Muscle of leg (tissue), 3 donors: ENCODE measurements at regions not wholly inside any gene's neighbourhood (a gene's known extent, or its start where the extent isn't known, plus 50 kb on each side); places are given as distances from the start of the nearest gene placed in this dataset.
A peak's percentile ranks its signal among the peaks of the same experiment; 100 is the strongest.

ENCODE experiments used
- DNase-seq: peaks from one replicate; pipeline ENCODE4 v3.0.0; 2013
- H3K27ac ChIP-seq: one replicate; pipeline ENCODE4 v1.5.1; 2013; ENCODE audit warnings: mild to moderate bottlenecking, low read length, control low read depth
- H3K27me3 ChIP-seq: one replicate; pipeline ENCODE4 v1.6.1; 2013; ENCODE audit warnings: low read length; ENCODE audit not compliant: control insufficient read depth, insufficient read depth
- H3K36me3 ChIP-seq: one replicate; pipeline ENCODE4 v1.6.1; 2013; ENCODE audit warnings: low read length; ENCODE audit not compliant: control insufficient read depth, insufficient read depth
- H3K4me1 ChIP-seq: one replicate; pipeline ENCODE4 v1.6.1; 2013; ENCODE audit warnings: low read length; ENCODE audit not compliant: control insufficient read depth, insufficient read depth
- H3K4me3 ChIP-seq: one replicate; pipeline ENCODE4 v1.5.1; 2013; ENCODE audit warnings: low read length, control low read depth
- H3K9me3 ChIP-seq: replicated peaks from 2 replicates; pipeline ENCODE4 v1.6.1; 2013; ENCODE audit warnings: low read depth, low read length; ENCODE audit not compliant: control insufficient read depth
- WGBS: methylation state at CpG from one replicate; pipeline ENCODE4 v1.1.5; 2013; ENCODE audit warnings: missing lambda C conversion rate; ENCODE audit not compliant: insufficient coverage; 5-methylcytosine and 5-hydroxymethylcytosine counted together

DNA sequence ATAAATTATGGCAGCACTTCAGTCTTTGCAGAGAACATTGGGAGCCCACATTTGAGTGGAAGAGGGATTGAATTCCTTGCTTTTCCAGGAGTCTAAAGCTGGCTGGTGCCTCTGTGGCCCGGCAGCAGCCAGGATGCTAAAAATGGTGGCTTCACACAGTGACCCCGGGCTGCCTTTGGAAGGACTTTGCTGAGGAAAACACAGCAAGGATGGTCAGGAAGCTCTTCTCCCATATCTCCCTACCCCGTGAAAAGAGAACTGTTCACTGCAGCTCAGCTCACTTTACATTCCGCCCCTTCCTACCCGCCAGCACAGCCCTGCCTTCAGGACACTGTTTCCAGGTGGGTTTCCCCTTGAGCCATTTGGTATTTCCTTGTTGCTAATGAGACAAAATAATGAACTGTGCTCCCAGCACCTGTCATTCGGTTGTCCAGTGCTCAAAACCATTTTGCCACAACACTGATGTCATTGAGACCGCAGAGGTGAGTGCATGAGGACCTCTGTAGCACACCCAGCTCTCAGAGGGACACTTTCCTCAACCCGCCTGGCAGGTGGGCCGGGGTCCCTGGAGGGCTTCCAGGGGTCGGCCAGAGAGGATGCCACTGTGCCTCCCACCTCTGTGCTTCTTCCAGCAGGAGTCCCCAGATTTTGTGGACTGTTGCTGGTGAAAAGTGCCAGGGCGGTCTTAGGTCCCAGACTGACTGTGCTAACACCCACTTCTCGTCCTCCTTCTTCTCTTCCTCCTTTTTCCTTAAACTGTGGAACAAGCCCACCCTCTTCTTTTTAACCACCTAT, 255.7 kb upstream of the PPP2R2D start:
- 66% methylated on average over 10 of the region's 12 CpGs for WGBS
- H3K27ac ChIP-seq = peak overlapping the region; percentile 68
- H3K36me3 ChIP-seq = no peaks in the 10 kb centered on the region
- H3K4me3 ChIP-seq = no peak overlapping the region
- H3K9me3 ChIP-seq = peaks cover 2% of the 10 kb centered on the region
- no peak for DNase-seq
- H3K27me3 ChIP-seq = peaks cover 8% of the 10 kb centered on the region
- H3K4me1 ChIP-seq = peaks cover 8% of the 10 kb centered on the region

DNA sequence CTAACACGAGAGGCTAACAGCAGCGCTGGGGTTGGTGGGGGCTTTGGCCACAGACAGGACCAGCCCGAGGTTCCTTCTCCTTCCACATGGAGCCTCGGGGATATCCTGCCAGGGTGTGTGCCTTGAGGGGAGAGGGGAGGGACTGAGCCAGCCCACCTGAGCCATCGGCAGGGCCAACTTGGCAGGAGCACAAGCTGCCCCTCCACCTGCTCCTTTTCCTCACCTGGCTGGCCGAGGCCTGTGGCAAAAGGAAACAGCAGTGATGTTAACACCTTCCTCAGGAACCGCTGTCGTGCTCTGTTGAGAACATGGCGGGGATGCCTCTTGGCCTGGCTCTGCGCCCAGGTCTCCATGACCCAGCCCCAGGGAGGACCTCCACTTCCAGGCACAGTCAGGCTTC, 255.1 kb upstream of the PPP2R2D start:
- no peak overlapping the region for H3K4me3 ChIP-seq
- peaks cover 2% of the 10 kb centered on the region for H3K9me3 ChIP-seq
- H3K27ac ChIP-seq = no peak overlapping the region
- H3K4me1 ChIP-seq = peaks cover 11% of the 10 kb centered on the region
- no peaks in the 10 kb centered on the region for H3K36me3 ChIP-seq
- H3K27me3 ChIP-seq = peaks cover 14% of the 10 kb centered on the region
- 88% methylated on average over 4 of the region's 10 CpGs for WGBS
- no peak for DNase-seq

DNA sequence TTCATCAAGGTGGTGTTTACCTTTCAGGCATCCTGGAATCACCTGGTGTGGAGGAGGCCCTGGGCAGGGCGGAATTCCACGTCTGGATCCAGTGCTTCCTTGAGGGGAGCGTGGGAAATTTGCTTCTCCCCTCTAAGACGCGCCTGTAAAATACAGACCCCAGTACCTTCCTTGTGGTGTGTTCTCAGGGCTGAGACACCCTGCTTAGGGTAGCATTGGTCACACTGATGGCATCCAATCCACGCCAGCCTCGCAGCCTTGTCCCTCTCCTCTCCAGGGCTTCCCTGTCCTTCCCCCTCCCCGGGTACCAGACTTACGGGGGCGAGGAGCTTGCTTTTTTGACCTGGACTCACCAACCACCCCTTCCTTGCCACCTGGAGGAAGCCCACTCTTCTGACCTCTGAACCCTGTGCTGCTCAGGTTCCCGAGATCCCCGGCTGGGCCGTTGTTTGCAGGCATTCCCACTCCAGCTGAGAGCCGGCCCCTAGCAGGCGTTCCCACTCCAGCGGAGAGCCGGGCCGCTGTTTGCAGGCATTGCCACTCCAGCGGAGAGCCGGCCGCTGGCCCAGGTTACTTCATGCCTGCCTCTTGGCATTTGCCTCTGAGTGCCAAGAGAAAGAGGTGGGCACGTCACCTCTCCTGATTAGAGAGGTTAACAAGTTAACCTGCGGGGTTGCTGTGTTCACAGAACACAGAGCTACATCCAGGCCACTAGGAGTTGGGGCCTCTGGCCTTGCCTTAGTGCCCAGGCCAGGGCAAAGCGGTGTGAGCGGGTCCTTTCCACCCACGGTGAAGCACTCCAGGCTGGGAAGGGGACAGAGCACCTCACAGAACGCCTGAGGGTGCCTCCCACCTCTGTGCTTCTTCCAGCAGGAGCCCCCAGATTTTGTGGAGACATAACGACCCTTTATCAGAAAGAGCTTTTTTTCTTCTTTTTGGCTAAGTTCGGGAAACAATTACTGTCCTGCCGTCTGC, 254.0 kb upstream of the PPP2R2D start:
- no peak overlapping the region for H3K4me3 ChIP-seq
- no peak for DNase-seq
- H3K4me1 ChIP-seq = peaks cover 16% of the 10 kb centered on the region
- H3K27ac ChIP-seq = no peak overlapping the region
- H3K27me3 ChIP-seq = peaks cover 24% of the 10 kb centered on the region
- no peaks in the 10 kb centered on the region for H3K9me3 ChIP-seq
- 71% methylated on average over 26 of the region's 30 CpGs for WGBS
- H3K36me3 ChIP-seq = no peaks in the 10 kb centered on the region

DNA sequence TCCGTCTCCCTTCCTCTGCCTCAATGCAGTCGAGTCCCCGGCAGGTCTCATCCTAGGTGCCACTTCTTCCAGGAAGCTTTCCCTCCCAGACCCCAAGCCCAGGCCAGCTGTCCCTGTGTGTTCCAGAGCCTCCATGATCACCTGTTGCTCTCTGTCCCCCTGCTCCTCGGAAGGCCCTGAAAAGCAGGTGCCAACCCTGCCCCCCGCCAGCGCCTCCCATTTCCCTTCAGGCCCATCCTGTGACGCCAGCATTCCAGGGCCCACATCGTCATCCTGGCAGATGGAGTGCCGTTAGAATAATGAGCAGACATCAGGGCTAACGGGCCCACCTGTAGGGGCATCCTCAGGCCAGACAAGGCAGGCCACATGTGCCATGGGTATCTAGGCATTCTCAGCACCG, 253.0 kb upstream of the PPP2R2D start:
- H3K4me3 ChIP-seq = no peak overlapping the region
- peaks cover 24% of the 10 kb centered on the region for H3K4me1 ChIP-seq
- H3K27me3 ChIP-seq = peaks cover 34% of the 10 kb centered on the region
- H3K36me3 ChIP-seq = no peaks in the 10 kb centered on the region
- no peak for DNase-seq
- H3K27ac ChIP-seq = no peak overlapping the region
- no peaks in the 10 kb centered on the region for H3K9me3 ChIP-seq
- WGBS = 68% methylated on average over 8 of the region's 11 CpGs

DNA sequence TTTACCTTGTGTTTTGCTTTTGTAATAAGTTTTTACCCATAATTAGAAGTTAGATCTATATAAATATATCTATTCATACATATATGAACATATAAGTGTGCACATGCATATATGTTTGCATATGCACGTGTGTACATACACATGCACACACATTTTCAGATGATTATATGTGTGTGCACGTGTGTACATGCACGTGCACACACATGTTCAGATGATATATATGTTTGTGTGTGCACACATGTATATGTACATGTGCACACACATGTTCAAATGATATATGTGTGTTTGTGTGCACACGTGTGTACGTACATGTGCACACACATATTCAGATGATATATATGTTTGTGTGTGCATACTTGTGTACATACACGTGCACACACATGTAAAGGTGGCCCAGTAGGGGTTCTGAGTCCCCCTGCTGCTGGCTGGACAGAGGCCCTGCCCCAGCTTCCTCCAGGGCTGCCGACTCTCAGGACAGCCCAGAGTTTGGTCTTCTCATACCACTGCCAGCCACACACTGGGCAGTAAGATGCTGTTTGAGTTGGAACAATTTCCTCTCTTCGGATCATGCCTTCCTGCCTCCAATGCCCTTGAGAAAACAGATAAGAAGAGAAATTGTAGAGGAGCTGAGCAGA, 252.3 kb upstream of the PPP2R2D start:
- no peak for DNase-seq
- peaks cover 30% of the 10 kb centered on the region for H3K4me1 ChIP-seq
- H3K27me3 ChIP-seq = peaks cover 39% of the 10 kb centered on the region
- WGBS = 80% methylated on average over 1 of the region's 8 CpGs
- H3K9me3 ChIP-seq = no peaks in the 10 kb centered on the region
- H3K36me3 ChIP-seq = no peaks in the 10 kb centered on the region
- no peak overlapping the region for H3K4me3 ChIP-seq
- no peak overlapping the region for H3K27ac ChIP-seq

DNA sequence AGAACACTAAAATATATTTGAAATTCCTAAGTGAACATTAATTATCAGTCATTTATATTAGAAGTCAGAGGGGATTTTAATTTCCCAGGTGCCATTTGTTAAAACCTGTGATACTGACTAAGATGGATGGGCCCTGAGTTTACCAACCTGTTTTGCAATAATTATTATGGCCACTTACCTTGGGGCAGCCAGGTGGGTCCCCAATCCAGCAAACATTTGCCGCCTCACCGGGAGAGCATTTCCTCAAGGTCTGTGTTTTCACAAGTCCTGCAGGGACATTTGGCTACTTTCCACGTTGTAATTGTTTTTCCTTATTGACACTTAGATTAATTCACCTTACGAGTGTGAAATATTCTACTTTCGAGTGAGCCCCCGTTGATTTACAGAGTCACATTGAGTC, 251.2 kb upstream of the PPP2R2D start:
- no peak overlapping the region for H3K27ac ChIP-seq
- H3K27me3 ChIP-seq = peaks cover 39% of the 10 kb centered on the region
- H3K36me3 ChIP-seq = no peaks in the 10 kb centered on the region
- 81% methylated on average over 4 of the region's 6 CpGs for WGBS
- no peak for DNase-seq
- peaks cover 31% of the 10 kb centered on the region for H3K4me1 ChIP-seq
- no peak overlapping the region for H3K4me3 ChIP-seq
- no peaks in the 10 kb centered on the region for H3K9me3 ChIP-seq

DNA sequence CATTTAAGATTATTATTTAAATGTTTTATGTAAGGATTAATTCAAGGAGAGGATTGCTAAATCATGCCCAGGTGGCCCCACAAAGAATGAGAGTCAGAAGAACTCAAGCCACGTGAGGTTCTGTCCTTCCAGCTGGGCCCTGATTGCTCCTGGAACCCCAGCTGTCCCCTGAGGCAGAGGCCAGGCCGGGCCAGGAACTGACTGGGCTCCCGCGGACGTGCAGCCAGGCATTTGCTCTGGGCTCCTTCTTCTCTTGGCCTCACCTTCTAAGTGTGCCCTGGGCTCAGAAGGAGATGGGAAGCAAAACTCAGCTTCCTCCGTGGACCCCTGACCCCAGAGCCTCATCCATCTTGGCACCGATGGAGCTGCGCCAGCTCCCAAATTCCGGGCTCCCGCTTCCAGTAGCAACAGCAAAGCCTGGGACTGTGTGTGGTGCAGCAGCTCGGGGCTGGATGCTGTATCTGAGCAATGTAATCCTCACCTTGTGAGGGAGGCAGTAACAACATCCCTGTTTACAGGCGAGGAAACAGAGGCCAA, 250.6 kb upstream of the PPP2R2D start:
- Histone ChIP-seq H3K4me3 (no peak overlapping the region), H3K36me3 (no peaks in the 10 kb centered on the region), H3K9me3 (no peaks in the 10 kb centered on the region), H3K27me3 (peaks cover 39% of the 10 kb centered on the region), H3K27ac (no peak overlapping the region), H3K4me1 (peaks cover 32% of the 10 kb centered on the region)
- WGBS = 30% methylated on average over 8 of the region's 12 CpGs
- peak; percentile 30 for DNase-seq

DNA sequence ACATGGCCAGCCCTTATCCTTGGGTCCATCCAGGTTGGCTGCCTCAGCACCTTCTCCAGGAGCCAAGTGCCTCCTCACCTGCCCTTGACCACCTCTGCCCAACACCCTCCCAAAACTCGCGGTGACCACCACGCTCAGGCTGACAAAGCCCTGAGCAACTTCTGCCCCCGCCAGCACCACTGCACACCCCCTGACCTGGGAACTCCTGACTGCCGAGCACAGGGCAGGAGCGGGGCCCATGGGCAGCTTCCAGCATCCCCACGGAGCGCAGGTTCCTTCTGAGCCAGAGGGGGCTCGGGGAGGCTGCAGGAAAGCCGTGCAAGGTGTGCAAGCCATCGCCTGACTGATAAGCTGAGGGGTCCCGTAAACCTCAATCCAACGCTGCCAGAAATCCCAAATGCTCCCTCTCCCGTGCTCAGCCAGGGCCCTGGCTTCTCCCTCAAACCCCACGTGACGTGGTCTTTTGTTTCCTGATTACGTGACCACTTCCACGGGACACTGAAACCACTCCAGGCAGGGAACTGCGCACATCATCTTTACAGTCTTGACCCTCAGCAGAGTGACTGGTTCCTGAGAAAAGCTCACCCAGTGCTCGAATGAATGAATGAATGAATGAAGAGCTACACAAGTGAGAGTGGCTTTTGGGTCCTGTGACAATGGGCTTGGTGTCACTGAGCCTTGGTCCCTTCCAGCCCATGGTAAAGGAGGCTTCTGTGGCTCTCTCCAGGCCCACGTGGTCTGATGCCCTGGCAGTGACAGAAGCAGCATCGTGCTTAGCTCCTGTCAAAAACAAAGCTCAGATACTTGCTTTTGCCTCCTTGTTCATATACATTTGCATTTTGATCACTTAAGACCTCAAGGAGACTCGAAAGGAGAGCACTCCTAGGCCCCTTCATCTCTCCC, 249.8 kb upstream of the PPP2R2D start:
- Histone ChIP-seq H3K9me3 (no peaks in the 10 kb centered on the region), H3K27ac (no peak overlapping the region), H3K4me1 (peaks cover 34% of the 10 kb centered on the region), H3K27me3 (peaks cover 39% of the 10 kb centered on the region), H3K4me3 (no peak overlapping the region), H3K36me3 (no peaks in the 10 kb centered on the region)
- 72% methylated on average over 22 of the region's 23 CpGs for WGBS
- DNase-seq = no peak

DNA sequence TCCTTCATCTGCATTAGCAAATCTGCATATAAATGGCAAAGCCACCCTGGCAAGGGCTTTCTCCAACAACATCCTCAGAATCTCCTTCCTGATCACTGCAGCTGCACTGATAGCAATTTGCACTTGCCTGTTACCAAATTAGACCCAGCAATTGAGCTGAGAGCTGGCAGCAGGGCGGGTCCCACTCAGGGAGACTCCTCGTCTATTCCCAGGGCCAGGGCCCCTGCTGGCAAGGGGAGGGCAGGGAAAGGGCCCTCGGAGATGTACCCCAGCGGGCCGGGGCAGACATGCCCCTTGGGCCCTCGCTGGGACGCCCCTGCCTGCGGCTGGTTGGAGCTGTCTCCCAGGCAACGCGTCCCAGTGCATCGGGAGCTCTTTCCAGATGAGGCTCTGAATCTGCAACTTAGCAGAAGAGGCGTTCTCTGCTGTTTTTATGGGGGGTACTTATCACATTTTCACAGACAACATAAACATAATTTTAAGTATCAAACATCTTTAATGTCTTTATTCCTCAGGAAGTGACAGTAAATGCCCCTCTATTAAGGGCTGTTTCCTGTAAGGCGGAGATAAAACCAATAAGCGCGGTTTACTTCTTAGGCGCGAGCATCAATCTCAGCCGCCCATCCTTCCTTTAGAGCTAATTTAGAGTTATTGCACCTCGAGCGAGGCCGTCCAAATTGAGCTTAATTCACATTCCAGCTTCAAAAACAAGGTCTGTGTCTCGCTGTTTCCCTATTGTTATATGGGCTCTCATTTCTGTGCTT, 249.0 kb upstream of the PPP2R2D start:
- Histone ChIP-seq H3K4me3 (no peak overlapping the region), H3K4me1 (peaks cover 34% of the 10 kb centered on the region), H3K36me3 (no peaks in the 10 kb centered on the region), H3K9me3 (no peaks in the 10 kb centered on the region), H3K27me3 (peaks cover 35% of the 10 kb centered on the region), H3K27ac (no peak overlapping the region)
- WGBS = 7% methylated on average over 12 of the region's 22 CpGs
- DNase-seq = no peak
